Hepatocyte (in vitro differentiated cells): ENCODE measurements at regions not wholly inside any gene's neighbourhood (a gene's known extent, or its start where the extent isn't known, plus 50 kb on each side); places are given as distances from the start of the nearest gene placed in this dataset.

Experiments
- DNase-seq: peaks from one replicate; pipeline ENCODE4 v3.0.0-alpha.2; 2016; ENCODE audit warnings: low spot score
- H2AFZ ChIP-seq: fragments of 200-600 bp; sonication (generic); 2 replicates; pipeline ENCODE4 v1.6.0; 2016; ENCODE audit warnings: antibody characterized with exemption, mild to moderate bottlenecking
- H3K27ac ChIP-seq: fragments of 200-600 bp; sonication (generic); 2 replicates; pipeline ENCODE4 v1.5.1; 2016; ENCODE audit warnings: mild to moderate bottlenecking
- H3K27me3 ChIP-seq: fragments of 200-600 bp; sonication (generic); 2 replicates; pipeline ENCODE4 v1.6.1; 2016
- H3K36me3 ChIP-seq: fragments of 200-600 bp; sonication (generic); replicated peaks from 2 replicates; pipeline ENCODE4 v1.5.1; 2016; ENCODE audit warnings: low read depth; ENCODE audit not compliant: insufficient read depth
- H3K4me1 ChIP-seq: fragments of 200-600 bp; sonication (generic); 2 replicates; pipeline ENCODE4 v1.5.1; 2016; ENCODE audit warnings: mild to moderate bottlenecking, moderate library complexity; ENCODE audit not compliant: insufficient read depth
- H3K4me2 ChIP-seq: fragments of 200-600 bp; sonication (generic); 2 replicates; pipeline ENCODE4 v1.6.0; 2016
- H3K4me3 ChIP-seq: fragments of 200-600 bp; sonication (generic); 2 replicates; pipeline ENCODE4 v1.5.1; 2016; ENCODE audit warnings: mild to moderate bottlenecking
- H3K79me2 ChIP-seq: fragments of 200-600 bp; sonication (generic); 2 replicates; pipeline ENCODE4 v1.6.0; 2017; ENCODE audit warnings: mild to moderate bottlenecking
- H3K9me2 ChIP-seq: fragments of 200-600 bp; sonication (generic); replicated peaks from 2 replicates; pipeline ENCODE4 v1.6.0; 2017; ENCODE audit warnings: mild to moderate bottlenecking; ENCODE audit not compliant: insufficient read depth
- H3K9me3 ChIP-seq: fragments of 200-600 bp; sonication (generic); 2 replicates; pipeline ENCODE4 v1.5.1; 2016; ENCODE audit warnings: low read depth, mild to moderate bottlenecking
- H4K20me1 ChIP-seq: fragments of 200-600 bp; sonication (generic); 2 replicates; pipeline ENCODE4 v1.6.0; 2016; ENCODE audit warnings: mild to moderate bottlenecking; ENCODE audit not compliant: insufficient read depth, poor library complexity, severe bottlenecking
- CTCF ChIP-seq: fragments of 200-600 bp; sonication (generic); IDR thresholded peaks from 2 replicates; pipeline ENCODE4 v1.5.1; 2016; ENCODE audit warnings: antibody characterized with exemption, mild to moderate bottlenecking; ENCODE audit not compliant: poor library complexity
- EZH2 ChIP-seq: fragments of 200-600 bp; sonication (generic); IDR thresholded peaks from 2 replicates; pipeline ENCODE4 v1.6.1; 2016; ENCODE audit warnings: antibody characterized with exemption, mild to moderate bottlenecking, borderline replicate concordance
- EZH2phosphoT487 ChIP-seq: fragments of 200-600 bp; sonication (generic); IDR thresholded peaks from one replicate; pipeline ENCODE4 v1.6.1; 2018; ENCODE audit warnings: antibody characterized with exemption, mild to moderate bottlenecking, low read depth, moderate library complexity; ENCODE audit not compliant: unreplicated experiment, severe bottlenecking
- WGBS: methylation state at CpG from one replicate; pipeline ENCODE4 v1.1.6; 2016; ENCODE audit warnings: low lambda C conversion rate; ENCODE audit errors: missing lambda C conversion rate; 5-methylcytosine and 5-hydroxymethylcytosine counted together

GRCh38 chr9:79264511-79265355 is 307.0 kb upstream of the TLE4 start:
- Histone ChIP-seq H2AFZ (no peak overlapping the region), H3K9me2 (no peaks in the 10 kb centered on the region), H3K79me2 (no peaks in the 10 kb centered on the region), H3K27ac (no peak overlapping the region), H3K9me3 (no peaks in the 10 kb centered on the region), H3K4me3 (no peak overlapping the region), H3K4me1 (no peaks in the 10 kb centered on the region), H3K36me3 (no peaks in the 10 kb centered on the region), H3K4me2 (no peak overlapping the region), H4K20me1 (no peaks in the 10 kb centered on the region), H3K27me3 (no peaks in the 10 kb centered on the region)
- no peak for DNase-seq
- TF ChIP-seq EZH2 (no peak), CTCF (no peak), EZH2phosphoT487 (no peak)
- WGBS: 82% methylated on average over 11 of the region's 11 CpGs

- no peak for DNase-seq
- Histone ChIP-seq H3K4me2 (no peak overlapping the region), H3K4me3 (no peak overlapping the region), H3K79me2 (no peaks in the 10 kb centered on the region), H3K27ac (no peak overlapping the region), H3K36me3 (no peaks in the 10 kb centered on the region), H4K20me1 (no peaks in the 10 kb centered on the region), H3K9me2 (no peaks in the 10 kb centered on the region), H3K4me1 (no peaks in the 10 kb centered on the region), H3K9me3 (no peaks in the 10 kb centered on the region), H3K27me3 (no peaks in the 10 kb centered on the region), H2AFZ (no peak overlapping the region)
- TF ChIP-seq CTCF (no peak), EZH2 (no peak), EZH2phosphoT487 (no peak)
Observed at GRCh38 chr9:79266986-79267385, 304.8 kb upstream of the TLE4 start.

- DNase-seq: no peak
- H3K4me2 ChIP-seq: no peak overlapping the region
- H3K4me3 ChIP-seq: no peak overlapping the region
- no peaks in the 10 kb centered on the region for H3K36me3 ChIP-seq
- 89% methylated on average over 2 of the region's 2 CpGs for WGBS
- no peak overlapping the region for H3K27ac ChIP-seq
- no peak overlapping the region for H2AFZ ChIP-seq
- TF ChIP-seq EZH2: no peak
- no peak for TF ChIP-seq EZH2phosphoT487
- TF ChIP-seq CTCF: no peak
- H3K9me3 ChIP-seq: no peaks in the 10 kb centered on the region
- no peaks in the 10 kb centered on the region for H3K79me2 ChIP-seq
- no peaks in the 10 kb centered on the region for H4K20me1 ChIP-seq
- no peaks in the 10 kb centered on the region for H3K9me2 ChIP-seq
- H3K27me3 ChIP-seq: no peaks in the 10 kb centered on the region
- no peaks in the 10 kb centered on the region for H3K4me1 ChIP-seq
Observed at GRCh38 chr9:79268806-79269205, 303.0 kb upstream of the TLE4 start.
